NCI-H2107 treated with DMSO at 0.1 percent for 48 hours (cell line): ENCODE measurements at regions not wholly inside any gene's neighbourhood (a gene's known extent, or its start where the extent isn't known, plus 50 kb on each side); places are given as distances from the start of the nearest gene placed in this dataset.

ENCODE experiments used
- DNase-seq: peaks from one replicate; lab custom pipeline; 2025; ENCODE audit not compliant: unreplicated experiment; lab: John Stamatoyannopoulos, UW

DNA sequence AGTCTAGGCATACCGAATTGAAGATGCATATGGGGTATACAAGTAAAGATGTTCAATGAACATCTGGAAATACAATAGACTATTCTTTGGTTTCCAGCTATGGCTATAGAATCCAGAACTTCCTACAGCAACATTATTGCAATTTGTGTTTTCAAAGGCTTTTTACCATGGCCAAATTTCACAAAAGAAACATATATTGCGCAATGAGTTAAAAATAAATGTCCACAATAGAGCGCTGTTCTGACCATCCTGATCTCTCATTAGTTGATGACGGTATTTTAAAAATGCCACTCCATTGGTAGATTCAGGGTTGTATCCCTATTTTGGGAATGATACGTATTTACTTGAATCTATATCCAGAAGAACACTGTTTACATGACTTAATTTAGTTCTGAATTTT is 139.2 kb downstream of the LINC00632 start:
- DNase-seq = no peak

DNA sequence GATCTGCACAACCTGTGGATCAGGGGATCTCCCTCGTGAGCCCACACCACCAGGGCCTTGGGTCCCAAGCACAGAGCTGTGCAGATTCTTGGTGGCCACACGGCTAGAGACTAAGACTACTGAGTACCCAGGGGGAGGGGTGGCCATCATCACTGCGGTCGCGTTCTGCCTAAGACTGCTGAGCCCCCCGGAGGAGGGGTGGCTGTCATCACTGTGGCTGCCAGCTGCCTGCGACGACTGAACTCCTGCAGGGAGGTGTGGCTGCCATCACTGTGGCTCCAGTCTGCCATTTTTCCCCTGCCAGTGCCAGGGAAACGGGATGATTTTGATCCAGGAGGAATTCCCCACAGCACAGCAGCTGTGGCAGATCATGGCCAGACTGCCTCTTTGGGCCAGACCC is 141.7 kb upstream of the SPANXB1 start:
- no peak for DNase-seq

DNA sequence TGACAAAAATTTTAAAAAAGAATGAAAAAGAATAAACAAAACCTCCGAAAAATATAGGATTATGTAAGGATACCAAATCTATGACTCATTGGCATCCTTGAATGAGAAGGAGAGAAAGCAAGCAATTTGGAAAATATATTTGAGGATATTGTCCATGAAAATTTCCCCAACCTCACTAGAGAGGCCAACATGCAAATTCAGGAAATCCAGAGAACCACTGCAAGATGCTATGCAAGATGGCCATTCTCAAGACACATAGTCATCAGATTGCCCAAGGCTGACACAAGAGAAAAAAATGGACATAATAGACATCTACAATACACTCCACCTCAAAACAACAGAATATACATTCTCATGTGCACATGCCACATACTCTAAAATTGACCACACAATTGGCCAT is 135.9 kb upstream of the SPANXB1 start:
- no peak for DNase-seq

DNA sequence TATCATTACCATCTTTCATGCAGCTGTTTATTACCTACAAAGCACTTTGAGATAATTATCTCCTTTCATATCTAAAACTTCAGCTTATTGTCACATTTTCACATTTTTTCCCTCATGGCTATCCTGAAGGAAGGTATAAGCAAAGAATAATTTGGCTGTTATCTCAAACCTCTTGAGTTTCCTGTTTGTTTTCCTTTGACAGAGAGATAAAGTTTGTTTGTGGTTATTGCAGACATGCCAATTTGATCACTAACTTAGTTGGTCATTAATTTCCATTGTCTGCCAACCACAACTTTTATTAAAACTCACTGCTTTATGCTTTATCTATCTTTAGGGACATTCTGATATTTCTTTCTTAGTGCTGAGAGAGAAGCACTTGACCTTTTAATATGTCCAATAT is 89.8 kb upstream of the SPANXB1 start:
- DNase-seq = no peak

DNA sequence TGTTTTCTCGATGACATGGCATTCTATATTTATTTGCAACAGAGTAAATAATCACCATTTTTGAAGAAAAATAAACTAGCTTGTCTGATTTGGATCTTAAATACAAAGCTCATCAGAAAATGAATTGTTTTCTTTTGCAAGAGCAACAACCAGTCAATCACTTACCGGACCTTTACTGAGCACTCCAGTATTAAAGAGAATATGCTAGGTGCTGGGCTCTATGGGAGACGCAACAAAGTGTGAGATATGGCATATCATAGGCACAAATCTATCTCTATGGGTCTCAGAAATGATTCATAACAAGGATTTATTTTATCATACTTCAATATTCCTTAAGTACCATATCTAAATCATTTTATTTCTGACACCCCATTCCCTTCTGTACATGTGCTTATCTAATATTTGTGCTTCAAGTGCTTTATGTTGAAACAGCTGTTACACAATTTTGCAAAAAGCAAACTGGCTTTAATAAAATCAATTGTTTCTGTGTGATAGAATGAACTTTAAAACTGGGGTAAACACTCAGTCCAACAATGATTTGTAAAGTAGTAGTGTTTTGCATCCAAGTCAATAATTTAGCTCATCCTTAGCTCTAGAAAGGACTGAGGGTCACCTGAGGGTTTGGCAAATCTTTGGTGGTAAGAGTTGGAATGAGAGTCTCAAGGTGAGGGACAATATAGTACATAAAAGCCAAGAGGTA is 88.4 kb upstream of the SPANXB1 start:
- no peak for DNase-seq

DNA sequence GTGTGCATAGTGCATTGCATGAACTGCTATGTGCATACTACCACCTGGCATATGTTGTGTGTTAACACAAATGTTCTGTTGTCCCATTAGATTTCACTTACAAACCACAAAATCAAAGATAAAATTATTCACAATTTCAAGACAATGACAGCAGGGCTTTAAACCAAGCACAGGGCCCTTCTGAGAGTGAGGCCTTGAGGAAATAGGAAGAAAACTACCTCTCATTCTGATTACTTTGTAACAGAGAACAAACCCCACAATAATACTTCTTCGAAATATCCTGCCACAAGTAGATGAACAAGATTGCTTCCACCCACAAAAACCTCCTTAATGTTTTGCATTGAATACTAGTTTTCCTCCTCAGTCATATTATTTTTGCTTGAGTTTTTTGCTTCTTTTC is 85.5 kb upstream of the SPANXB1 start:
- no peak for DNase-seq

DNA sequence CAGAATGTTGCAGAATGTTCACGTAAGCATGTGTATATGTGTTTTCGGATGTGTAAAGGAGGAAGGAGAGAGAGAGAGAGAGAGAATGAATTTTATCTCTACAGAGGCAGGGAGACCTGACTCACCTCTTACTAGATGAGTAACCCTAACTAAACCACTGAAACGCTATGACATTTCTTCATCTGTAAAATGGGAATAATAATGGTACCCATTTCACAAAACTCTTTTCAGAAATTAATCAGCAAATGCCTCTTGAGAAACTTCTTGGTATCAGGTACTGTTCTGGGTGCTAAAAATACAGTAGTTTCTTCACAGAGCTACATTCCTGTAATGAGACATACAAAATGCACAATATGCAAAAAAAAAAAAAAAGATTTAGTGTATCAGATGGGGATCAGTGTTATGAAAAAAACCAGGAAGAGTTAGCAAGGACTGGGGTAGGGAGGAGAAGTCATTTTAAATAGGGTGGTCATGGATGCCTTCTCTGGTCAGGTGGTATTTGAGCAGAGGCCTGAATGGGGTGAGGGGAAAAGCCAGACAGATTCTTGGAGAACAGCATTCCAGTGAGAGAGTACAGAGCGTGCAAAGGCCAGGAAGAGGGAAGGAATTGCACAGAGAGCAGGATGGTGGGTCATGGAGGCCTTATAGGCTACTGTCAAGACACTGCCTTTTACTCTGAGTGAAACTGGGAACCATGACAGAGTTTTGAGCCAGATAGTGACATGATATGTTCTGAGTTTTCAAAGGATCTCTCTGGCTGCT is 84.9 kb upstream of the SPANXB1 start:
- no peak for DNase-seq

DNA sequence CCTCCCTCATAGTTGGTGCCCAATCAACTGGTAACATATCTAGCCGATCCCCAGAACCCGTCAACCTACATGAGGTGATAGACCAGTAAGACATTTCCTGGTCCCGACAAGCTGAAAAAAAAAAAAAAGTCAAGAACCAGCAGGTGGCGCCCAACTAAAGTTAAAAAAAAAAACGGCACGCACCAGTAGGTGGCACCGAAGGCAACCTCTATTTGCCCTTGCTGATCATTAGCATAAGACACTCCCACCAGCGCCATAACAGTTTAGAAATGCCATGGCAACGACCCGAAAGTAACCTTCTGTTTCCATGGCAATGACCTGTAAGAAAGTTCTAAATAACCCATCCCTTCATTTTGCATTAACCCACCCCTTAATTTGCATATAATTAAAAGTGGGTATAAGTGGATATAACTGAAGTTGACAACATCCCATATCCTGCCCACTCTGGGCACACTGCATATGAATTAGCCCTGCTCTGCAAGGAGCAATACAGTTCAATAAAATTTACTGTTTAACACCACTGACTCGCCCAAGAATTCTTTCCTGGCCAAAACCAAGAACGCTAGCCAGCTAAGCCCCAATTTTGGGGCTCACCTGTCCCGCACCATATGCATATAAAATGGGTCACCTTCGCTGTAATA is 83.9 kb upstream of the SPANXB1 start:
- DNase-seq = peak; percentile 31

DNA sequence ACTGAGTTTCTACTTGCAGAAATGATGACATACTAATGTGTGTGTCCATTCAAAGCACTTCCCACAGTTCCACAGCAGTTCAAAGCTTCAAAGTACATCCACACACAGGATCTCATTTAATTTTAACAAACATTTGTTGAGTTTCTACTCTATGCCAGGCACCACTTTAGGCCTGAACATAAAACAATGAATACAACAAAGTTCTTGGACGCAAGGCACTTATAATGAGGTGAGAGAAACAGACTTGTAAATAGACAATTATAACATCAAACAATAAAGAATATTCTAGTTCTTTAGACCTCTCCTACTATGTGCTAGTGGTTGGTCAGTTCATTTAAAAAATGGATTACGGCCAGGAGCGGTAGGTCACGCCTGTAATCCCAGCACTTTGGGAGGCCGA is 82.0 kb upstream of the SPANXB1 start:
- no peak for DNase-seq

DNA sequence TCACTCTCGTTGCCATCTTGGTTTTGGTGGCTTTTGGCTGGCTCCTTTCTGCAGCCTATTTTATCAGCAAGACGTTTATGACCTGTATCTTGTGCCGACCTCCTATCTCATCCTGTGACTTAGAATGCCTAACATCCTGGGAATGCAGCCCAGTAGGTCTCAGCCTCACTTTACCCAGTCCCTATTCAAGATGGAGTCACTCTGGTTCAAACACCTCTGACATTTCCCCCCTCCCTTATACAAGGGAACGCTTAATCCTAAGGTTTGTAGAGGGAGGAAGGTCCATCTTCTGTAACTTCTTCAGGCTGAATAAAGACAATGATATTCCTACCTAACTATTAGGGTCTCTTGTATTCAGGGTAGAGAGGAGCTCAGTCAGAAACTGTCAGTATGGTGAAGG is 79.3 kb upstream of the SPANXB1 start:
- no peak for DNase-seq

DNA sequence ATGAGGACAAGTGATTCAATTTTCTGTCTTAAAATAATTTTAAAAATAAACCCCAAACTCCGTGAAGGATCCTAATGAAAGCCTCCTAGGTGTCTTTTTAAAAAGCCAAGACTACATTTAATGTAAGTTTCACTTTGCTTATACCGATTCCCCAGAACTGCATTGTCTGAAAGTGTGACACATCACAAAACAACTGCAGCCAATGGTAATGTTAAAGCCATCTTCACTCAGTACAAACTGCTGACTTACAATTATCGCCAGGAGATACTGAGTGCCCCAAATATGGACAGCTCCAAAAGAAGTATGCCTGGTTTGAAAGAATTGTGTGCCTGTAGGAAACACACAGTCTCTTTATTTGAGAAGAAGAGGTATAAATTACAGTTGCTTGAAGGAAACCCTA is 73.7 kb upstream of the SPANXB1 start:
- no peak for DNase-seq

DNA sequence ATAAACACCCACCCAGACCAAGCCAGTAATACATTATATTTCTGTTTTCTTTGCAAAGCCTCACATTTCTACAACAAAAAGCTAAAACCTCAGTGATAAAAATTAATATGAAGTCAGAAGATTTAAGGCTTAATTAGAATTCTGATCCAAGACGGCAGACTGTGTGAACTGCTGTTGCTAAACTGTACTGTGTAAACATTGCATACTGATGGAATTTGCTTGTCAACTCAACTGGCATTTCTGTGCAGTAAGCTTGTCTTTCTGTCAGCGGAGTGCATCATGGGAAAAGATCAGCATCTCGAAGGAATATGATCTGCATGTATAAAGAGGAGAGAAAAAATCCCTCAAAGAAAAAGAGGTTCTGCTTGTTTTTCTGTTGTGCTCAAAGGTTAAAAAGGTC is 69.4 kb upstream of the SPANXB1 start:
- DNase-seq = no peak

DNA sequence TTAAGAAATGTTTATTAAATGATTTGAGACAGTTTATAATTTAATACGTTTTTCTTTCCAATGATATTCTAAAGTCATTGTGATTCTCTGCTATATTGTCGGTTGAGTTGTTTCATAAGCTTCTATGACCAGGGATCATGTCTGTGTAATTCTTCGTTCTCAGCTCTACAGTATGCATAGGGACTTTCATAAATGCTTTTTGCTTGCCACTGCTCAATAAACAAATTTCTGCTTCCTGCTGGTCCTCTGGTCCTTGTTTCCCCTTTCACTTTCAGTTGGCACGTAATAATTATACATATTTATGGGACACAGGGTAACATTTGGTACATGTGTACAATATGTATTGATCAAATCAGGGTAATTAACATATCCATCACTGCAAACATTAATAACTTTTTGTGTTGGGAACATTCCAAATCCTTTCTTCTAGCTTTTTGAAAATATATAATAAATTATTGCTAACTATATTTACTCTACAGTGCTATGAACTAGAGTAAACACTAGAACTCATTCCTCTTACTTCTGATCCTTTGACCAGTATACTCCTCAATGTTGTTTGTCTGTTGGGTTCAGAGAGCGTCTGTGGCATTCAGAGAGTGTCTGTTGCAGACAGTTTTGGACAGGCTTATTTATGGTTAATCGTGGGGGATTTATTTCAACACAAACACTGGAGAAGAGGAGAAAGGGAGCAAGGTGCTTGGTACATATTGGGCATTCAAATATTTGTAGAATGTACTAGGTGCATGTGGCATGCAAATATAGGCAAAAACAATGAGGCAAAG is 68.3 kb upstream of the SPANXB1 start:
- DNase-seq = no peak

DNA sequence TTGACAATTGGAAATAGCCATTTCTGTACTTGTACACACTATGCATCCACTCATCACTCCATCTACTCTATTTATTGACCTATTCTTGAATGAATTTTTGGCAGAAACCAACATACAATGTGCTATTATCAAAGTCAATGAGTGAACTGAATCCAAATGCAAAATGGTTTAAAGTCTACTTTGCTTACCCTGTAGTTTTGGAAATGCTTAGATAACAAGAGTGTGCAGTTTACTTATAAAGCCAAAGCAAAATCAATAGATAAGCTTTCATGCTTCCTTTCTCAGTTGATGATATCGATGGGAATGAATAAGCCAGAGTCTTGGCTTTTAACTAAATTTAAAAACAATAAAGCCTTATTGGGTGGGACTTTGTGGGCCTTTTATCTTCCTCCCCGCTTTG is 58.9 kb upstream of the SPANXB1 start:
- no peak for DNase-seq

DNA sequence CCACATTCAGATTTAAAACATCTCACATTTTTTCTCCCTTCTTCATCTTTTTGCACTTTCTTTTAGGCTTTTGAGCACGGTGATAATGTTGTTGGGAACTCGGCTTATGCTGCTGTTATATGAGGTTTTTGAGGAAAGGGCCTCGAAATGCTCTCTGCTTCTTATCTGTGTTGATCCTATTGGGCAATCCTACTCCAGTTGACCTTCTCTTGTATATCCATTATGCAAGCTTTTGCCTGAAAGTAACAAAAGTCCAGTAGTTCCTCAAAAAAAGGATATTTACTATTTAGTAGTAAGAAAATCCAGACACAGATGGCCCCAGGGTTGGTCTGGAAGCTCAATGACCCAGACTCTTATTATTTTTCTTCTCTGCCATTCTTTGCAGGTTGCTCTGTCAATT is 57.7 kb upstream of the SPANXB1 start:
- no peak for DNase-seq

DNA sequence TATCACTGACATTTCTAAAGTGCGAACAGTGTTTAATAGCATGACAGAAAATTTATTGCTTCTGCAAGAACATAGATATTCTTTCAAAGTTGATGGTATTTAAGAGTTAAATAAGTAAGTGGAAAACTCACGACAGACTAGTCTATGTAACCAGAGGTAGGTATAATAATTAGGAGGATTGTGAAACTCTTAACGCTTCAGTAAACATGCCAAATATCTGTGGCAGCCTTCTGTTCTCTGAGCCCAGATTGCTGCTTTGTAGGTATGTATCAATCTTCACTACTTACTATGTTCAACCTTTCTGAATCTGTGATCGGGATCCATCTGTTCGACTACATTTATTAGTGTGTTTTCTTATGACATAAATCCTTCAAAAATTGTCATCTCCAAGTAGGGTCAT is 53.6 kb upstream of the SPANXB1 start:
- DNase-seq = no peak

DNA sequence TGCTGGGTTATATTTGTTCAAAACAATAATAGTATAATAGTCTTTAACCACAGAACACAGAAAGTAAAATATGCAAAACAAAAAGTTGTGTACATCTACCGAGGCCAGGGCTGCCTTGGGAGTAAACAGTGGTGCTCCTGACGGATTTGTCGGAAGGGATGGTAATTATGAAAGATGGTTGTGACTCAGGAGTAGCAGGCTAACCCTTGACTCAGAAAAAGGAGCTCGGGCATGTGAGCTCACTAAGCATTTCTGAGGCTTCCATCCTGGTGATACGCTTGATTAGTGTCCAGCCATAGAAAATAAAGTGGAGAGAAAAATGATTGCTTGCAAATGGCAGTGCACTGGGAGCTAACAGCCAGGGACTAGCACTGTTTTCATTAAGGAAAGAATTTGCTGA is 53.2 kb upstream of the SPANXB1 start:
- DNase-seq = no peak
